ENCODE measurements at regions not wholly inside any gene's neighbourhood (a gene's known extent, or its start where the extent isn't known, plus 50 kb on each side); places are given as distances from the start of the nearest gene placed in this dataset.

GRCh38 chr3:182486463-182486862, 306.8 kb upstream of the ATP11B start:
- no peak overlapping the region for H3K4me3 ChIP-seq (replicated peaks; ENCODE audit: insufficient read depth, low read length)
- no peak for TF ChIP-seq GABPA (IDR thresholded peaks at IDR 0.05; ENCODE audit: low read depth)
- TF ChIP-seq POLR2AphosphoS5 (IDR thresholded peaks at IDR 0.05; ENCODE audit: low read depth), result no peak
- no peak for TF ChIP-seq REST (IDR thresholded peaks at IDR 0.05; ENCODE audit: insufficient replicate concordance, low read depth)
- TF ChIP-seq CTCF (IDR thresholded peaks at IDR 0.05; ENCODE audit: insufficient read depth, low read length), result no peak
- TF ChIP-seq SPI1 (IDR thresholded peaks at IDR 0.05; ENCODE audit: borderline replicate concordance, low read depth), result no peak
- H3K27ac ChIP-seq (replicated peaks), result no peak overlapping the region
- H3K27me3 ChIP-seq (ENCODE audit: insufficient read depth, poor library complexity, severe bottlenecking), result no peaks in the 10 kb centered on the region
- no peak for DNase-seq (ENCODE audit: low read depth in 1 of 2, low spot score in 1 of 2)

GRCh38 chr3:182487143-182487542, 306.2 kb upstream of the ATP11B start:
- no peak for TF ChIP-seq SPI1 (IDR thresholded peaks at IDR 0.05; ENCODE audit: borderline replicate concordance, low read depth)
- no peak for TF ChIP-seq GABPA (IDR thresholded peaks at IDR 0.05; ENCODE audit: low read depth)
- TF ChIP-seq REST (IDR thresholded peaks at IDR 0.05; ENCODE audit: insufficient replicate concordance, low read depth), result no peak
- TF ChIP-seq CTCF (IDR thresholded peaks at IDR 0.05; ENCODE audit: insufficient read depth, low read length), result no peak
- no peak for TF ChIP-seq POLR2AphosphoS5 (IDR thresholded peaks at IDR 0.05; ENCODE audit: low read depth)
- DNase-seq (ENCODE audit: low read depth in 1 of 2, low spot score in 1 of 2), result no peak
- Histone ChIP-seq H3K27ac (replicated peaks) (no peak overlapping the region), H3K27me3 (ENCODE audit: insufficient read depth, poor library complexity, severe bottlenecking) (no peaks in the 10 kb centered on the region), H3K4me3 (replicated peaks; ENCODE audit: insufficient read depth, low read length) (no peak overlapping the region)

GRCh38 chr3:182487611-182488010, 305.7 kb upstream of the ATP11B start:
- Histone ChIP-seq H3K27ac (replicated peaks) (no peak overlapping the region), H3K27me3 (ENCODE audit: insufficient read depth, poor library complexity, severe bottlenecking) (no peaks in the 10 kb centered on the region), H3K4me3 (replicated peaks; ENCODE audit: insufficient read depth, low read length) (no peak overlapping the region)
- TF ChIP-seq CTCF (IDR thresholded peaks at IDR 0.05; ENCODE audit: insufficient read depth, low read length) (no peak), REST (IDR thresholded peaks at IDR 0.05; ENCODE audit: insufficient replicate concordance, low read depth) (no peak), SPI1 (IDR thresholded peaks at IDR 0.05; ENCODE audit: borderline replicate concordance, low read depth) (no peak), GABPA (IDR thresholded peaks at IDR 0.05; ENCODE audit: low read depth) (no peak), POLR2AphosphoS5 (IDR thresholded peaks at IDR 0.05; ENCODE audit: low read depth) (no peak)
- DNase-seq (ENCODE audit: low read depth in 1 of 2, low spot score in 1 of 2), result no peak

Data from HL-60 (cell line).